ENCODE measurements at regions not wholly inside any gene's neighbourhood (a gene's known extent, or its start where the extent isn't known, plus 50 kb on each side); places are given as distances from the start of the nearest gene placed in this dataset.
A peak's percentile ranks its signal among the peaks of the same experiment; 100 is the strongest.

DNA sequence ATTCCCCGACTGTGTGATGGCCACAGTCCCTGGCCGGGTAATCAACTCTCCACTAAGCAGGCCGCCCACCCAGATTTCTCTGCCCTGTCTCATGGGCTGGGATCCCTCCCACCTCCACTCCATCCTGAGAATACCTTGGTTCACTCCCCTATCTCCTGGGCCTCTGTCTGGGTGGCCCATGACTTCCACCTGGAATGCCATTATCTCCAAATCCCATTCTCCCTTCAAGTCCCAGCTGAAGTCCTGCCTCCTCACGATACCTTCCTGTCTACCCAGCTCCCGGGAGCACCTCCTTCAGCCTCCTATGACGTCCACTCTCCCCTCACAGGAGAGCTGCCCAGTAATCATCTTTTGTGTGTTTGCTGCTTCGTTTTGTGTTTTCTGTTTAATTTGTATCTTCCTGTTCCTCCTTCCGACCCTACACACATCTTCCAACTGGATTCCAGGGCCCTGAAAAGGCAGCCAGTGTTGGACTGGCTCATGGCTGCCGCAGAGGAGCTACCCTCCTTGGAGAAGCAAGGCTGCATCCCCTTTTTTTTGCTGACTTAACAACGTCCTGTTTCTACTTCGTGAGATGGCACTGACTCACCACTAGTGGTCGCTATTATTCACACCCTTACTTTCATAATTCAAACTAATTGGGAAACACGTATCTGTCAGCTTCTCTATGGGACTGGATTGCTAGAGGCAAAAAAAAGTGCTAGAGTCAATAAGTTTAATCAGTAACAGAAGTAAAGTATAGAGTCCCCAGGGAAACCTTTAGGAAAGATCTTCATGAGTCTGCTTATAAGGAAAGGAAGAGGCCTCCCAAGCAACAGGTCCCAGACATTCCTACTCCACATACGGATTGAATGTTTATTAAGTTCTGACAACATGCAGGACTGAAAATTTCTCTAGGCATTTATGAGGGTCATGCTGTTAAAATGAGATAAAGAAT, 171.9 kb upstream of the GATA6 start:
- TF ChIP-seq TP53 (CRISPR knock-in tag; IDR thresholded peaks at IDR 0.05): no peak
- peak; percentile 69 for TF ChIP-seq CTCF (IDR thresholded peaks at IDR 0.05)
- TF ChIP-seq ZBTB43 (CRISPR knock-in tag; IDR thresholded peaks at IDR 0.05): no peak
- no peak for TF ChIP-seq SP1 (CRISPR knock-in tag; conservative IDR thresholded peaks at IDR 0.05)
- TF ChIP-seq FOXK1 (CRISPR knock-in tag; IDR thresholded peaks at IDR 0.05): no peak
- ATAC-seq: peak; percentile 87
- no peak overlapping the region for H3K4me3 Mint-ChIP-seq
- H3K27me3 Mint-ChIP-seq (ENCODE audit: low read depth): peaks cover 25% of the 10 kb centered on the region
- no peaks in the 10 kb centered on the region for H3K9me3 Mint-ChIP-seq
- peak; percentile 23 for DNase-seq (ENCODE audit: low spot score)
- CTCF ChIA-PET: interaction anchor here (0.6 to 2.2 kb wide), 56 partner anchors 9 to 905 kb away, joined by 3 to 18 read pairs (median 4); no protein-coding TSS in a partner anchor
- no peaks in the 10 kb centered on the region for H3K36me3 Mint-ChIP-seq
- POLR2A ChIA-PET: no interaction called here
- peaks cover 11% of the 10 kb centered on the region for H3K4me1 Mint-ChIP-seq
- H3K27ac Mint-ChIP-seq: no peak overlapping the region

- Mint-ChIP-seq H3K27ac (no peak overlapping the region), H3K27me3 (ENCODE audit: low read depth) (peaks cover 17% of the 10 kb centered on the region), H3K36me3 (no peaks in the 10 kb centered on the region), H3K4me1 (peaks cover 10% of the 10 kb centered on the region), H3K9me3 (no peaks in the 10 kb centered on the region), H3K4me3 (no peak overlapping the region)
- ChIA-PET POLR2A (interaction anchor here (0.6 kb wide), 1 partner anchor 1074 kb away, joined by 3 read pairs; no protein-coding TSS in a partner anchor), CTCF (interaction anchor here (0.6 to 2.2 kb wide), 8 partner anchors 8 to 380 kb away, joined by 3 to 18 read pairs (median 4); no protein-coding TSS in a partner anchor)
- DNase-seq (ENCODE audit: low spot score): no peak
- no peak for ATAC-seq
- TF ChIP-seq GTF2I (CRISPR knock-in tag; conservative IDR thresholded peaks at IDR 0.05) (no peak), STAT6 (CRISPR knock-in tag; conservative IDR thresholded peaks at IDR 0.05; ENCODE audit: low read depth) (no peak), CDX4 (CRISPR knock-in tag; IDR thresholded peaks at IDR 0.05; ENCODE audit: borderline replicate concordance) (no peak), ZNF396 (CRISPR knock-in tag; IDR thresholded peaks at IDR 0.05; ENCODE audit: borderline replicate concordance) (no peak), IRF1 (CRISPR knock-in tag; IDR thresholded peaks at IDR 0.05) (no peak), ESRRA (CRISPR knock-in tag; IDR thresholded peaks at IDR 0.05; ENCODE audit: borderline replicate concordance) (no peak), FOXP1 (CRISPR knock-in tag; IDR thresholded peaks at IDR 0.05; ENCODE audit: borderline replicate concordance) (no peak), ZNF317 (CRISPR knock-in tag; IDR thresholded peaks at IDR 0.05; ENCODE audit: borderline replicate concordance, low read depth) (no peak), ZNF416 (CRISPR knock-in tag; IDR thresholded peaks at IDR 0.05) (no peak), SMAD4 (CRISPR knock-in tag; IDR thresholded peaks at IDR 0.05) (no peak), CREB1 (CRISPR knock-in tag; IDR thresholded peaks at IDR 0.05) (no peak), NFYB (CRISPR knock-in tag; conservative IDR thresholded peaks at IDR 0.05; ENCODE audit: low read depth) (no peak)
- TF ChIP-seq, protein P1, sequence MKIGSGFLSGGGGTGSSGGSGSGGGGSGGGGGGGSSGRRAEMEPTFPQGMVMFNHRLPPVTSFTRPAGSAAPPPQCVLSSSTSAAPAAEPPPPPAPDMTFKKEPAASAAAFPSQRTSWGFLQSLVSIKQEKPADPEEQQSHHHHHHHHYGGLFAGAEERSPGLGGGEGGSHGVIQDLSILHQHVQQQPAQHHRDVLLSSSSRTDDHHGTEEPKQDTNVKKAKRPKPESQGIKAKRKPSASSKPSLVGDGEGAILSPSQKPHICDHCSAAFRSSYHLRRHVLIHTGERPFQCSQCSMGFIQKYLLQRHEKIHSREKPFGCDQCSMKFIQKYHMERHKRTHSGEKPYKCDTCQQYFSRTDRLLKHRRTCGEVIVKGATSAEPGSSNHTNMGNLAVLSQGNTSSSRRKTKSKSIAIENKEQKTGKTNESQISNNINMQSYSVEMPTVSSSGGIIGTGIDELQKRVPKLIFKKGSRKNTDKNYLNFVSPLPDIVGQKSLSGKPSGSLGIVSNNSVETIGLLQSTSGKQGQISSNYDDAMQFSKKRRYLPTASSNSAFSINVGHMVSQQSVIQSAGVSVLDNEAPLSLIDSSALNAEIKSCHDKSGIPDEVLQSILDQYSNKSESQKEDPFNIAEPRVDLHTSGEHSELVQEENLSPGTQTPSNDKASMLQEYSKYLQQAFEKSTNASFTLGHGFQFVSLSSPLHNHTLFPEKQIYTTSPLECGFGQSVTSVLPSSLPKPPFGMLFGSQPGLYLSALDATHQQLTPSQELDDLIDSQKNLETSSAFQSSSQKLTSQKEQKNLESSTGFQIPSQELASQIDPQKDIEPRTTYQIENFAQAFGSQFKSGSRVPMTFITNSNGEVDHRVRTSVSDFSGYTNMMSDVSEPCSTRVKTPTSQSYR (CRISPR knock-in tag; IDR thresholded peaks at IDR 0.05): no peak
- TF ChIP-seq, protein P2, sequence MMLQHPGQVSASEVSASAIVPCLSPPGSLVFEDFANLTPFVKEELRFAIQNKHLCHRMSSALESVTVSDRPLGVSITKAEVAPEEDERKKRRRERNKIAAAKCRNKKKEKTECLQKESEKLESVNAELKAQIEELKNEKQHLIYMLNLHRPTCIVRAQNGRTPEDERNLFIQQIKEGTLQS (CRISPR knock-in tag; conservative IDR thresholded peaks at IDR 0.05): no peak
- TF ChIP-seq, protein P3, sequence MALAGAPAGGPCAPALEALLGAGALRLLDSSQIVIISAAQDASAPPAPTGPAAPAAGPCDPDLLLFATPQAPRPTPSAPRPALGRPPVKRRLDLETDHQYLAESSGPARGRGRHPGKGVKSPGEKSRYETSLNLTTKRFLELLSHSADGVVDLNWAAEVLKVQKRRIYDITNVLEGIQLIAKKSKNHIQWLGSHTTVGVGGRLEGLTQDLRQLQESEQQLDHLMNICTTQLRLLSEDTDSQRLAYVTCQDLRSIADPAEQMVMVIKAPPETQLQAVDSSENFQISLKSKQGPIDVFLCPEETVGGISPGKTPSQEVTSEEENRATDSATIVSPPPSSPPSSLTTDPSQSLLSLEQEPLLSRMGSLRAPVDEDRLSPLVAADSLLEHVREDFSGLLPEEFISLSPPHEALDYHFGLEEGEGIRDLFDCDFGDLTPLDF (CRISPR knock-in tag; IDR thresholded peaks at IDR 0.05): no peak
Measured at GRCh38 chr18:21998486-21998885, 170.9 kb upstream of the GATA6 start.
